ENCODE measurements at regions not wholly inside any gene's neighbourhood (a gene's known extent, or its start where the extent isn't known, plus 50 kb on each side); places are given as distances from the start of the nearest gene placed in this dataset.

DNA sequence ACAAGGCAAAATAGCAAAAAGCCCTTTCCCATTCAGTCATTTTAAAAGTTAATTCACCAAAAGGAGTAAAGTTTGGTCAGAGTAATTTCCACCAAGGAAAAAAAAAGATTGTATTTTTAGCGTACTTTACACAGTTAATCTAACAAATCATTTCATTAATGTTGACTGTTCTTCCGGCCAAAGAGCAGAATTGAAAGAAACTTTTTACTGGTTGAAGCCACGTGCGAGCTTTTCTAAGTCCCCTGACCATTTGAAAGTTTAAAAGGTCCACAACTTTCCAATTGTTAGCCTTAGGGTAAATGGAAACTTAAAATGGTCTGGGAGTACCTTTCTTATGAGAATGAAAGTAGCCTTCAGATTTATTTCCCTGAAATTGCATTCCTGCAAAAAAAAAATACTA is 296.7 kb downstream of the ARL4A start:
- no peaks in the 10 kb centered on the region for H3K4me1 Mint-ChIP-seq
- H3K27ac Mint-ChIP-seq = no peak overlapping the region
- H3K36me3 Mint-ChIP-seq = no peaks in the 10 kb centered on the region
- peaks cover 5% of the 10 kb centered on the region for H3K27me3 Mint-ChIP-seq
- no peak for ATAC-seq
- H3K4me3 Mint-ChIP-seq = no peak overlapping the region
- H3K9me3 Mint-ChIP-seq = no peaks in the 10 kb centered on the region

DNA sequence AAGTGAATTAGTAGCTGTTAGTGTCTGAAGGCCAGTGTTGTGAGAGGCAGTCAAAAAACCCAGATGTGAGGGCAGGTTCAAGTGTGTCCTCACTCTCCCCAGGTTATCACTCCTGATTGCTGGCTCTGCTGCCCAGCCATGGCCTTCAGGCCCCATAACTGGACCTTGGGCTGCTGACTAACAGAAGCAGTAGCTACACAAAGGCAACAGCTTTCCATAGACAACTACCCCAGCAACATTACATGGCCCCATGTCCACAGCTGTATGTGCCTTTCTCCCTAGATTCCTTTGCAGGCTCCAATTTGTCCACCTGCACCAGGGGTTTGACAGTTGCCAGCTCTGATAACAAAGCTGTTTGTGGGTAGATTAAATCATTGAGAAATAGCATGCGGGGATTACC is 297.8 kb downstream of the ARL4A start:
- no peak for ATAC-seq
- Mint-ChIP-seq H3K36me3 (no peaks in the 10 kb centered on the region), H3K27ac (no peak overlapping the region), H3K4me1 (no peaks in the 10 kb centered on the region), H3K4me3 (no peak overlapping the region), H3K9me3 (no peaks in the 10 kb centered on the region), H3K27me3 (no peaks in the 10 kb centered on the region)

DNA sequence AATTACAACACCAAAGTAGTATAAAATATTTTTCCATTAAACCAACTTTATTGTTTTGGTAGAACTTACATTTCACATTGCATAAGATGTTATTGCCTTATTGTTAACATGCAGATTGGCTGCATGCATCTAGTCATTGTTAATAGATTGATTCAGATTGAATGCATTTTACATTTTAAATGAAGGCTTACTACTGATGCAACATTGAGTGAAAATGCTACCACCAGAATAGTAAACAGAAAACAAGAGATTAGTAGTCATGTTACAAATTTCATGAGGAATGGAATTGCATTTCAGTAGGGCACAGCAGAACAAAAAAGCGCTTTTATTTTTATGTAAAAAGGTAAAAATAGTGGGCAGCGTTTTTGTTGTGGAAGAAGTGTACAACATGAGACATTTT is 298.3 kb downstream of the ARL4A start:
- no peak for ATAC-seq
- Mint-ChIP-seq H3K27ac (no peak overlapping the region), H3K27me3 (no peaks in the 10 kb centered on the region), H3K4me3 (no peak overlapping the region), H3K4me1 (no peaks in the 10 kb centered on the region), H3K36me3 (no peaks in the 10 kb centered on the region), H3K9me3 (no peaks in the 10 kb centered on the region)

DNA sequence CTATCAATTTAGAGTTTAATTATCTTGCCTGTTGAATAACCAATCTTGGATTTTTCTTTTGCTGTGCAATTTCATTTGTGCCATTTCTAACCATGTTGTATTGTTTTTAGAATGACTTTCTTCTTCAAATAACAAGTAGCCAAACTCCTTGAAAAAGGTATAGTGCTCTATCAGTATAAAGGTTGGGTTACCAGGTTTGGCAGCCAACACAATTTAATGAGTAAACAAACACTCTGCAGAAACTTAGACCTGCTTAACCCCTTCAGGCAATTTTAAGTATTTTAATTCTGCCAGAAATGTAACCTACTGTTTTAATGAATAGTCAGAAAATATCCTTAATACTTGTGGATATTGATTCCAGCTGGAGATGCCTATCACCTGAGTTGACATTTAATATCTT is 299.8 kb downstream of the ARL4A start:
- no peaks in the 10 kb centered on the region for H3K4me1 Mint-ChIP-seq
- no peaks in the 10 kb centered on the region for H3K36me3 Mint-ChIP-seq
- H3K27me3 Mint-ChIP-seq = no peaks in the 10 kb centered on the region
- H3K27ac Mint-ChIP-seq = no peak overlapping the region
- H3K9me3 Mint-ChIP-seq = no peaks in the 10 kb centered on the region
- ATAC-seq = no peak
- no peak overlapping the region for H3K4me3 Mint-ChIP-seq

DNA sequence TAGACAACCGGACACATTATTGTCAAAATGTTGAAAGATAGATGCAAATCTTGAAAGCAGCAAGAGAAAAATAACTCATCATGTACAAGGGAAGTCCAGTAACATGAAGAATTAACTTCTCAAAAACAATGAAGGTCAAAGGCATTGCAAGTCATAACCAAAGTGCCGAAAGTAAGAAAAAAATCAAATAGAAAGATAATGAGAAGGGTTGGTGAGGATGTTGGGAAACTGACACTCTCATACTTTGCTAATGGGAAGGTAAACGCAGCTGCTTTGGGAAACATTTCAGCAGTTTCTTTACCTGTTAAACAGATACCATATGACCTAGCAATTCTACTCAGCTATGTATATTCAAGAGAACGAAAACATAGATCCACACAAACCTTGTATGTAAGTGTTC is 303.0 kb downstream of the ARL4A start:
- H3K9me3 Mint-ChIP-seq = no peaks in the 10 kb centered on the region
- no peaks in the 10 kb centered on the region for H3K4me1 Mint-ChIP-seq
- H3K36me3 Mint-ChIP-seq = no peaks in the 10 kb centered on the region
- no peak for ATAC-seq
- H3K4me3 Mint-ChIP-seq = no peak overlapping the region
- H3K27me3 Mint-ChIP-seq = no peaks in the 10 kb centered on the region
- H3K27ac Mint-ChIP-seq = no peak overlapping the region

DNA sequence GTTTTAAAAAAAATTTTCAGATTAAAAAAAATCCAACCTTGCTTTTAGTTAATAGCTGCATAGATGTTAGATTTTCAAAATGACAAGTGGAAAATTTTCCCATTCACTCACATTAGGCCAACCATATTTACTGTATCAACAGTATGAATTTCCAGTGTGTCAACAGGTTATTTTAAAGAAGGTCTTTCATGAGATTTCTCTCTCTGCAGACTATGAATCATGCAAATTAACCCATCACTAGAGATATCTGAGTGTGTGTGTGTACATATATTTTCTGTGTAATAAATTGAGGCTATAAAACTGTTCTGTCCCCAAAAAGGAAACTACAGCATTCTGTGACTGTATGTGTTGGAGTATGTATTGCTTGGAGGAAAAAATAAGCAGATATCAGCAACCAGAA is 305.6 kb downstream of the ARL4A start:
- Mint-ChIP-seq H3K27ac (no peak overlapping the region), H3K9me3 (peaks cover under 1% of the 10 kb centered on the region), H3K27me3 (no peaks in the 10 kb centered on the region), H3K4me3 (no peak overlapping the region), H3K4me1 (no peaks in the 10 kb centered on the region), H3K36me3 (no peaks in the 10 kb centered on the region)
- ATAC-seq = no peak

DNA sequence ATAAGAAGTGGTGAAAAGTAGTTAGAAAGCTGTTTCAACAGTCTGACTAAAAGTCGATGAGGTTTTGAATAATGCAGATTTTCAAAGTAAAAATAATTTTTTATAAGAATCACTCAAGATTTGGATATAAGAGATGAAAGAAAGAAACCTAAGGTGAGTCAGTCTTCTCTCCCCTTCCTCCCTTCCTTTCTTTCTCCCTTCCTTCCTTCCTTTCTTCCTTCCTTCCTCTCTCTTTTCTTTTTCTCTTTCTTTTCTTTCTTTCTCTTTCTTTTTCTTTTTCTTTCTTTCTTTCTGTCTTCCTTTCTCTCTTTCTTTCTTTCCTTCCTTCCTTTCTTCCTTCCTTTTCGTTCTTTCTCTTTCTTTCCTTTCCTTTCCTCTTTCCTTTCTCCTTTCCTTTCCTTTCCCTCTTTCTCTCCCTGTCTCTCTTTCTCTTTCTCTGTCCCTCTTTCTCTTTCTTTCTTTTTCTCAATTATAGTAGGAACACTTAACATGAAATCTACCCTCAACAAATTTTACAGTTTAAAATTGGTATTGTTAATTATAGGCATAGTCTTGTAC is 308.6 kb downstream of the ARL4A start:
- ATAC-seq = no peak
- no peak overlapping the region for H3K4me3 Mint-ChIP-seq
- no peak overlapping the region for H3K27ac Mint-ChIP-seq
- H3K36me3 Mint-ChIP-seq = no peaks in the 10 kb centered on the region
- H3K27me3 Mint-ChIP-seq = no peaks in the 10 kb centered on the region
- H3K9me3 Mint-ChIP-seq = peaks cover 14% of the 10 kb centered on the region
- H3K4me1 Mint-ChIP-seq = no peaks in the 10 kb centered on the region

DNA sequence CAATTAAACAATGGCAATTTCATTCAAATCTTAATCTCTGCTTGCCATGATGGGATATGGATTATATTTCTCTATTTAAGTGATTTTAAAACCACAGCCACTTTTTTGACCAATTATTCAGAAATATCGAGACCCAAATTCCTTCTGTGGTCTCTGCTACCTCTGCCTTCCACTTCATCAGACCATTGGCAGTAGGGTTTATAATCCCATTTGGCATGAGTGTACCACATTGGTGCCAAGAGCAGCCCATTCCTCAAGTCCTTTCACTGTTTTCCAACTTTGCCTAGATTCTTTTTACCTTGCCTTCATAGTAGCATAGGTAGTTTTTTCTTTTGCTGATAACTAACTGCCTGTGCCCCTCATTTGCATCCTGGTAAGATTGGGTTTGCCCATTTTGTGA is 319.9 kb downstream of the ARL4A start:
- Mint-ChIP-seq H3K36me3 (no peaks in the 10 kb centered on the region), H3K27me3 (peaks cover 38% of the 10 kb centered on the region), H3K4me1 (no peaks in the 10 kb centered on the region), H3K9me3 (peaks cover 3% of the 10 kb centered on the region), H3K4me3 (no peak overlapping the region), H3K27ac (no peak overlapping the region)
- ATAC-seq = no peak

DNA sequence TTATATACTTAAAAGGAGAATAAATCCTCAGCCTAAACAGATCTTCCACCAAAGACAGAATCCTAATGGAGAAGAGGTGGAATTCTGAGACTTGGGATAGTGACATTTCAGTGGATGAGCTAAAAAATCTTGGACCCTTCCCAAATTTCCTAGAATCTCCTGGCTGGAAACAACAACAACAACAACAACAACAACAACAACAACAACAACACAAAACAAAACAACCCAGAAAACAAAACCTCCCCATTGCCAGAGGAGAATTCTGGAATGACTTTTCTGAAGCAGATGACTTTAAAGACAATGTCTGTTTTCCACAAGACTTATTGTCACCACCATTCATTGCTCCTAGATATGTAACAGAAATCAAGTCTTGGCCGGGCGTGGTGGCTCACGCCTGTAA is 322.1 kb downstream of the ARL4A start:
- Mint-ChIP-seq H3K36me3 (no peaks in the 10 kb centered on the region), H3K27ac (no peak overlapping the region), H3K27me3 (peaks cover 38% of the 10 kb centered on the region), H3K9me3 (peaks cover 3% of the 10 kb centered on the region), H3K4me1 (no peaks in the 10 kb centered on the region), H3K4me3 (no peak overlapping the region)
- ATAC-seq = no peak

DNA sequence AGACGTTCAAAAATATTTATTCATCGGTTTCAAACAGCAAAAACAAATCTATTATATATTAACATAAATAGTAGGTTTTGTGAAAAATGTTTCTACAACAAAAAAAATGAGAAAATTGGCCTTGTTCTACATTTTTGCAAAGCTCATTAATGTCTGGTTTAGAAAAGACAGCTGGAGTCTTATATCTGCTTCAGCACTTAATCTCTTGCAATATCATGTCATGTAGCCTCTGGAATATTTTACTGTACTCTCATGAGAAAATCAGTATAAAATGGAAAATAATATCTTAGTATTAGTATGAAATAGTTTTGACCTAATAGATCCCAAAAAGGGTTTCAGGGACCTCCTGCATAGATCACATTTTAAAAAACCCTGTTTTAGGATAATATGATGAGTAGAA is 326.6 kb downstream of the ARL4A start:
- Mint-ChIP-seq H3K27ac (no peak overlapping the region), H3K9me3 (peaks cover 3% of the 10 kb centered on the region), H3K36me3 (no peaks in the 10 kb centered on the region), H3K27me3 (peaks cover 9% of the 10 kb centered on the region), H3K4me3 (no peak overlapping the region), H3K4me1 (no peaks in the 10 kb centered on the region)
- no peak for ATAC-seq

DNA sequence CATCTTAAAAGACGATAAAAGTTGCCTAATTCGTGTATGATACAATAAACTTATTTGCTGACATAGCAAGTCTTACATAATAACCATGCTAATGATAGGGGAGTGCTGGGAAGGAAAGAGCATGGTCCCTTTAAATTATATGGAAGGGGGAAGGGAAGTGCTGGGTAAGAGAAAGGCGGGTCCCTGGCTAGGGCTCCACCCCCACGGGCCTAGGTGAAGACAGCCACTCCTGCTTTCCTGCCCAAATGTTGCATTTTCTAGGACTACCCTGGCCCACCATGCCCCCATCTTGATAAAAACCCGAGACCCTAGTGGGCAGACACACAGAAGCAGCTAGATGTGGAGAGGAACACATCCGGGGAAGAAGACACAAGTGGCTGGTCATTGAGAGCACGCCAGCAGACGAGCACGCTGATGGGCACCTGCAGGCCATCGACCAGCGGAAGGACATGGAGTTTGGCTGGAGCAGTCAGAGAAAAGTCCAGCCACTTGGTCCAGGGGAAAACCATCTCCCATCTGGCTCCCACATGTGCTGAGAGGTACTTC is 328.7 kb downstream of the ARL4A start:
- Mint-ChIP-seq H3K4me1 (no peaks in the 10 kb centered on the region), H3K36me3 (no peaks in the 10 kb centered on the region), H3K4me3 (no peak overlapping the region), H3K27me3 (no peaks in the 10 kb centered on the region), H3K27ac (no peak overlapping the region), H3K9me3 (peaks cover 2% of the 10 kb centered on the region)
- ATAC-seq = no peak

DNA sequence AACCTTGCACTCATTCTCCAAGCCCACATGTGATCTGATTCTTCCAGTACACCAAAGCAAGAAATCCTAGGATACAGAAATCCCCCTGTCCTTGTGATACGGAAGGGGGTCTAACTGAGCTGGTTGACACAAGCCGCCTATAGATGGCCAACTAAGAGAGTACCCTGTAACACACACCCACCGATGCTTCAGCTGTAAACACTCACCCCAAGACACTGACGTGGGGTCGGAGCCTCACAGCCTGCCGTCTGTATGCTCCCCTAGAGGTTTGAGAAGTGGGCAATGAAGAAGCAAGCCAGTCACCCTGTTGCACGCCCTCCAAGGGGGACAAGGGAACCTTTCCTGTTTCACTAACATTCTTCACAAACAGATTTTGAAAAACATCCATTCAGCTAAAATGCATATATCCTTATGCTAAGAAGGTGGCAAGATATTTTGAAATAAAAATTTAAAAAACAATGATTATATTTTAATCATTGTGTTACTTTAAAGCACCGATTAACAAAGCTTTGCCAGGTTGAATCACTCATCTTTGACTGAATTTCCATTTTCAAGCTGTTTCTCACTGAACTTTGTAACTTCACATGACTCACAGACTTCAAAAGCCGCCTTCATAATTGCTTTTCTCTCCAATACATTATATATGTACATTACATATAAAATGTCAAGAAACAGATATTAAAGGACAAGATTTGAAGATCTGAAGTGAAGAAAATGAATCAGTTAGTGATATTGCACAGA is 329.3 kb downstream of the ARL4A start:
- Mint-ChIP-seq H3K4me3 (no peak overlapping the region), H3K27me3 (no peaks in the 10 kb centered on the region), H3K9me3 (no peaks in the 10 kb centered on the region), H3K27ac (no peak overlapping the region), H3K4me1 (no peaks in the 10 kb centered on the region), H3K36me3 (no peaks in the 10 kb centered on the region)
- ATAC-seq = no peak

DNA sequence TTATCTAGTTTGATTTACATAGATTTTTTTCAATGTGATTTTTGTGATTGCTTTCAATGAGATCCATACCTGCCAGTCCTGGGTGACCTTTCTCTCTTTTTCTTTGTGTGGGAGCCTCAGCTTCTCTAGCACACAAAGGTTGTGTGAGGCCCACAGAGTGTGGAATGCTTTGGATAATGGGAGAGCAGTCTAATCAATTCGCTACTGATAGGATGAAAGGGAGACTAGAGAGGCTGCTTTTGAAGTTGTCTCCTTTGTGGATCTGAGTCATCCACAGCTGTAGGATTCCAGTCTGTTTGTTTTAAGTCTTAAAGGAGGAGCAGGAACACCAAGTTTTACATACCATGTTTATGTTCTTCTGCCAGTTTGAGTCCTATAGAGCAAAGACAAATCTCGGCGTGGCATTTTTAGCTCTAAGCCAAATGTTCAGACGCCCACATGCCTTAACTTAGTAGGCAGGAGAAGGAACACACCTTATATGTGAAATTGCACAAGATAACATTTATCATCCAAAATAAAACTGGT is 330.0 kb downstream of the ARL4A start:
- no peaks in the 10 kb centered on the region for H3K9me3 Mint-ChIP-seq
- H3K4me1 Mint-ChIP-seq = no peaks in the 10 kb centered on the region
- no peak overlapping the region for H3K4me3 Mint-ChIP-seq
- H3K36me3 Mint-ChIP-seq = no peaks in the 10 kb centered on the region
- no peak overlapping the region for H3K27ac Mint-ChIP-seq
- ATAC-seq = no peak
- no peaks in the 10 kb centered on the region for H3K27me3 Mint-ChIP-seq

DNA sequence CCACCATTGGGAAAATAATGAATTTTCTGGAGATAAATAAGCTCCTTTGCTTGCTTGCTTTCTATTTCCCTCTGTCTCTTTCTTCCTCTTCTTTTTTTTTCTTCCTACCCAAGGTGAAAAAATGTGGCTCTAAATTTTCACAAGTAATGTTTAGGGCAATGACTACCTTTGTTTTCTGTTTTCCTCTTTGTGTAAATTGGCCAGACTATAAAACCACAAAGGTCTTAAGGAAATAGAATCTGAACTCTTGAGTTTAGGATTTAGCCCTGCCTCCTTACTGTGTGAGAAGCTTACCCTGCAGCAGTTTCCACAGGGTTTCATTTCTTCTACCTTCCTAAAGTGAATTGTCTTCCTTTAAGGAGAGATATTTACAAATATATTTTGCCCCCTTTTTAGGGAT is 330.4 kb downstream of the ARL4A start:
- Mint-ChIP-seq H3K27ac (no peak overlapping the region), H3K27me3 (no peaks in the 10 kb centered on the region), H3K4me3 (no peak overlapping the region), H3K4me1 (no peaks in the 10 kb centered on the region), H3K36me3 (no peaks in the 10 kb centered on the region), H3K9me3 (no peaks in the 10 kb centered on the region)
- ATAC-seq = no peak

DNA sequence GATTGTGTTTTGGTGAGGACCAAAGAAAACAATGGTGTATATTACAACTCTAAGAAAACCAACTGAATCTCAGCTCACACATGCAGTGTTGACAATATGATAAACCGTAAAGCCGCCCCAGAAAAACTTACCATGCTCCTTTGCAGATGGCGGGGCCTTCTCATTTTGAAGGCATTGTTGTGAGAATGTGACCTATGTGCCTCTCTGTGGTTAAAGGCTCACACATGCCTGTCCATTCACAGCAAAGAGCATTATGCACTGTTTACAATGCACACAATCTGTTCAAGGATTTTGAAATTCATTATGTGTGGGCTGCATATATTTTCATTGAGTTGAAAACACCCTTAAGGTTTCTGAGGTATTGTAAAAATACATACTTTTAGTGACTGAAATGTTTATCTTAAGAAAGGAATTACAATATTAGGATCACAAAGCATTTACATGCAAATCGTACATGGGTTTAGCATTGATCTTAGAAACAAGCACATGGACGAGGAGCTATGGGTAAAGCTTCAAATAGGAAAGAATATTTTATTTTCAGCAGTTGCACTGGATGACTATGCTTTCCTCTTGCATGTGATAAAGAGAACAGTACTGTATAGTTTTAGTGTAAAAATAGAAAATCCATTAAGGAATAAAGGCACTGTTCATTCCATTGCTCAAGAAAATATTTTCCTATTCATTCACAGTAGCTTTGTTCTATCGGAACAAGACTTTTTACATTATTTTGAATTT is 334.3 kb downstream of the ARL4A start:
- Mint-ChIP-seq H3K4me1 (no peaks in the 10 kb centered on the region), H3K9me3 (no peaks in the 10 kb centered on the region), H3K27me3 (no peaks in the 10 kb centered on the region), H3K4me3 (no peak overlapping the region), H3K27ac (no peak overlapping the region), H3K36me3 (no peaks in the 10 kb centered on the region)
- no peak for ATAC-seq
